SK-N-SH (cell line): ENCODE measurements at regions not wholly inside any gene's neighbourhood (a gene's known extent, or its start where the extent isn't known, plus 50 kb on each side); places are given as distances from the start of the nearest gene placed in this dataset.

Experiments
- CTCF ChIA-PET: fragments of 300-600, 350-600 bp; formaldehyde crosslinking; extraction: SDS; loops from one replicate; lab custom pipeline; 2021; lab: Yijun Ruan, JAX
- POLR2A ChIA-PET: fragments of 350-600 bp; sonication (Branson Sonifier 250); formaldehyde crosslinking; extraction: SDS; loops from one replicate; lab custom pipeline; 2020; ENCODE audit warnings: antibody characterized with exemption, inconsistent platforms; lab: Yijun Ruan, JAX
- DNase-seq: peaks from one replicate; pipeline ENCODE4 v3.0.0; 2012
- H2AFZ ChIP-seq: fragments of 200-600 bp; sonication (generic); 2 replicates; pipeline ENCODE4 v1.8.1; 2016; ENCODE audit warnings: antibody characterized with exemption, mild to moderate bottlenecking, low read depth
- H3F3A ChIP-seq: fragments of 200-600 bp; sonication (generic); replicated peaks from 2 replicates; pipeline ENCODE3; 2016; ENCODE audit warnings: antibody characterized with exemption, mild to moderate bottlenecking; ENCODE audit not compliant: insufficient read depth
- H3K27ac ChIP-seq, 2 experiments: fragments of 200-500 bp in 1 of 2; fragments of 200-600 bp in 1 of 2; sonication (Bioruptor generic) in 1 of 2; sonication (generic), shearing (Covaris generic) in 1 of 2; 2 replicates each; pipeline versions ENCODE4 v1.5.1 to v1.6.1; 2014 to 2016; ENCODE audit warnings: low read depth in 2 of 2, inconsistent platforms in 1 of 2, low read length in 1 of 2, mild to moderate bottlenecking in 1 of 2, mixed read lengths in 1 of 2
- H3K27me3 ChIP-seq: fragments of 200-600 bp; sonication (generic), shearing (Covaris generic); 2 replicates; pipeline ENCODE4 v1.6.1; 2016; ENCODE audit warnings: mixed run types; ENCODE audit not compliant: insufficient read depth
- H3K36me3 ChIP-seq, 2 experiments: fragments of 200-500 bp in 1 of 2; fragments of 200-600 bp in 1 of 2; sonication (Bioruptor generic) in 1 of 2; sonication (generic) in 1 of 2; replicated peaks in 1 of 2; 2 replicates each; pipeline versions ENCODE3 to v1.5.1; 2014 to 2016; ENCODE audit warnings: low read length in 1 of 2, mild to moderate bottlenecking in 1 of 2; ENCODE audit not compliant: insufficient read depth in 2 of 2, control insufficient read depth in 1 of 2
- H3K4me1 ChIP-seq, 2 experiments: fragments of 200-500 bp in 1 of 2; fragments of 200-600 bp in 1 of 2; sonication (Bioruptor generic) in 1 of 2; sonication (generic), shearing (Covaris generic) in 1 of 2; 2 replicates each; pipeline versions ENCODE4 v1.5.1 to v1.6.1; 2014 to 2016; ENCODE audit warnings: low read depth in 1 of 2, low read length in 1 of 2, mixed run types in 1 of 2; ENCODE audit not compliant: insufficient read depth in 2 of 2, control insufficient read depth in 1 of 2
- H3K4me2 ChIP-seq: fragments of 200-600 bp; sonication (generic), shearing (Covaris generic); 2 replicates; pipeline ENCODE4 v1.6.1; 2017; ENCODE audit warnings: mixed run types
- H3K4me3 ChIP-seq, 2 experiments: fragments of 200-500 bp in 1 of 2; fragments of 200-600 bp in 1 of 2; sonication (Bioruptor generic) in 1 of 2; sonication (generic), shearing (Covaris generic) in 1 of 2; 2 replicates each; pipeline versions ENCODE4 v1.5.1 to v1.8.1; 2014 to 2016; ENCODE audit warnings: low read depth in 2 of 2, inconsistent platforms in 1 of 2, low read length in 1 of 2, mild to moderate bottlenecking in 1 of 2, mixed read lengths in 1 of 2, moderate library complexity in 1 of 2
- H3K79me2 ChIP-seq: fragments of 200-600 bp; sonication (generic); 2 replicates; pipeline ENCODE4 v1.8.1; 2017; ENCODE audit warnings: mild to moderate bottlenecking; ENCODE audit not compliant: insufficient read depth
- H3K9ac ChIP-seq: fragments of 200-600 bp; sonication (generic); 2 replicates; pipeline ENCODE4 v1.6.1; 2017; ENCODE audit warnings: mixed run types
- H3K9me2 ChIP-seq: fragments of 200-600 bp; sonication (generic); 2 replicates; pipeline ENCODE4 v1.6.1; 2017; ENCODE audit warnings: mixed run types
- H3K9me3 ChIP-seq: fragments of 200-600 bp; sonication (generic); 2 replicates; pipeline ENCODE4 v1.6.1; 2017; ENCODE audit warnings: mixed run types, mild to moderate bottlenecking, moderate library complexity
- H4K20me1 ChIP-seq: fragments of 200-600 bp; sonication (generic); 2 replicates; pipeline ENCODE4 v1.6.1; 2017; ENCODE audit warnings: mild to moderate bottlenecking, mixed run types; ENCODE audit not compliant: insufficient read depth
- ELF1 ChIP-seq: IDR thresholded peaks from 2 replicates; pipeline ENCODE4 v1.4.0; 2012
- EP300 ChIP-seq, 2 experiments: IDR thresholded peaks; 2 replicates each; pipeline versions ENCODE4 v1.4.0 to v1.6.1; 2012; ENCODE audit warnings: borderline replicate concordance in 1 of 2, low read depth in 1 of 2, low read length in 1 of 2
- EZH2phosphoT487 ChIP-seq: fragments of 200-600 bp; sonication (generic); IDR thresholded peaks from 2 replicates; pipeline ENCODE4 v1.6.1; 2017; ENCODE audit warnings: low read depth, mixed run types, mild to moderate bottlenecking, antibody characterized with exemption, moderate library complexity, borderline replicate concordance
- FOSL2 ChIP-seq: IDR thresholded peaks from 2 replicates; pipeline ENCODE4 v1.4.0; 2012; ENCODE audit warnings: low read depth, mild to moderate bottlenecking, moderate library complexity, borderline replicate concordance
- GATA2 ChIP-seq: sonication (generic); formaldehyde crosslinking; IDR thresholded peaks from 2 replicates; pipeline ENCODE4 v1.5.0; 2020; ENCODE audit warnings: mild to moderate bottlenecking, missing genetic modification reagents
- JUND ChIP-seq: IDR thresholded peaks from 2 replicates; pipeline ENCODE4 v1.4.0; 2012
- MEF2A ChIP-seq: IDR thresholded peaks from 2 replicates; pipeline ENCODE4 v1.4.0; 2012; ENCODE audit warnings: low read depth, borderline replicate concordance
- NFIC ChIP-seq: IDR thresholded peaks from 2 replicates; pipeline ENCODE4 v1.4.0; 2012; ENCODE audit warnings: borderline replicate concordance
- POLR2AphosphoS5 ChIP-seq: IDR thresholded peaks from 2 replicates; pipeline ENCODE4 v1.6.1; 2012; ENCODE audit warnings: low read depth, low read length
- RCOR1 ChIP-seq: fragments of 150-350 bp; IDR thresholded peaks from 2 replicates; pipeline ENCODE4 v1.6.1; 2017; ENCODE audit warnings: antibody characterized with exemption, low read length
- REST ChIP-seq: IDR thresholded peaks from 2 replicates; pipeline ENCODE4 v1.6.1; 2012; ENCODE audit warnings: mild to moderate bottlenecking, low read depth, low read length, moderate library complexity
- RFX5 ChIP-seq: IDR thresholded peaks from 2 replicates; pipeline ENCODE4 v1.6.1; 2012; ENCODE audit warnings: mild to moderate bottlenecking, improper control_type of control experiment, low read length
- SIN3A ChIP-seq: IDR thresholded peaks from 2 replicates; pipeline ENCODE4 v1.6.1; 2012; ENCODE audit warnings: low read depth, mild to moderate bottlenecking, low read length, moderate library complexity, borderline replicate concordance
- TAF1 ChIP-seq: IDR thresholded peaks from 2 replicates; pipeline ENCODE4 v1.6.1; 2012; ENCODE audit warnings: low read depth, mild to moderate bottlenecking, low read length, moderate library complexity, borderline replicate concordance
- YY1 ChIP-seq: IDR thresholded peaks from 2 replicates; pipeline ENCODE4 v1.4.0; 2012; ENCODE audit warnings: low read depth, mild to moderate bottlenecking
- WGBS: methylation state at CpG from one replicate; pipeline ENCODE4 v1.1.6; 2017; ENCODE audit warnings: low lambda C conversion rate; 5-methylcytosine and 5-hydroxymethylcytosine counted together
- TF ChIP-seq, protein P1 (sequence below): IDR thresholded peaks from 2 replicates; pipeline ENCODE4 v1.4.0; 2012; ENCODE audit warnings: low read depth
- TF ChIP-seq, protein P2 (sequence below): fragments of 200-600 bp; sonication (generic); IDR thresholded peaks from 2 replicates; pipeline ENCODE4 v1.6.1; 2017; ENCODE audit warnings: antibody characterized with exemption, mild to moderate bottlenecking, moderate library complexity

DNA sequence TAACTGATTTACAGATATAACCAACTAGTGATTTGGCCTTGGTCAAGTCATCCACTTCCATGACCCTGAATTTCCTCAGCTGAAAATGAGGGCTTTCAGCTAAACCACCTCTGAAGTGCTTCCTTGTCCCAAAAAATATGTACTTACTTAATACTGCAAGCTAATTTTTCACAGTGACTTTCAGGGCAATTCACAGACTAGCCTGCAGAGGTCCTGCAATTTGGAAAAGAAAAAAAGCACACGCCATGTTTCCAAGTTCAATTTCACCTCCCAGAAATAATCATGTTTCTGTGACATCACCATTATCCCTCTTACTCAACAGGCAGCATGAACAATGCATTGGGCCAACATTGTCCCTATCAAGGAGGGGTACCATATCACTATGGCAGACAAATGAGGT is 218.2 kb downstream of the SHOX2 start:
- Histone ChIP-seq H3K4me2 (no peak overlapping the region), H3K9ac (no peak overlapping the region), H3F3A (no peaks in the 10 kb centered on the region), H3K9me3 (no peaks in the 10 kb centered on the region), H3K4me3 (no peak overlapping the region), H4K20me1 (no peaks in the 10 kb centered on the region), H3K27ac (no peak overlapping the region), H3K4me1 (no peaks in the 10 kb centered on the region; a peak in 1 of 4 replicates), H3K79me2 (no peaks in the 10 kb centered on the region), H2AFZ (no peak overlapping the region), H3K9me2 (no peaks in the 10 kb centered on the region), H3K27me3 (no peaks in the 10 kb centered on the region), H3K36me3 (no peaks in the 10 kb centered on the region)
- ChIA-PET CTCF (interaction anchor here (0.8 kb wide), 1 partner anchor 177 kb away, joined by 3 read pairs; no protein-coding TSS in a partner anchor), POLR2A (no interaction called here)
- no peak for DNase-seq
- 93% methylated on average over 1 of the region's 1 CpG for whole genome bisulfite sequencing
- TF ChIP-seq, protein P1, sequence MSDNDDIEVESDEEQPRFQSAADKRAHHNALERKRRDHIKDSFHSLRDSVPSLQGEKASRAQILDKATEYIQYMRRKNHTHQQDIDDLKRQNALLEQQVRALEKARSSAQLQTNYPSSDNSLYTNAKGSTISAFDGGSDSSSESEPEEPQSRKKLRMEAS: no peak
- TF ChIP-seq, protein P2, sequence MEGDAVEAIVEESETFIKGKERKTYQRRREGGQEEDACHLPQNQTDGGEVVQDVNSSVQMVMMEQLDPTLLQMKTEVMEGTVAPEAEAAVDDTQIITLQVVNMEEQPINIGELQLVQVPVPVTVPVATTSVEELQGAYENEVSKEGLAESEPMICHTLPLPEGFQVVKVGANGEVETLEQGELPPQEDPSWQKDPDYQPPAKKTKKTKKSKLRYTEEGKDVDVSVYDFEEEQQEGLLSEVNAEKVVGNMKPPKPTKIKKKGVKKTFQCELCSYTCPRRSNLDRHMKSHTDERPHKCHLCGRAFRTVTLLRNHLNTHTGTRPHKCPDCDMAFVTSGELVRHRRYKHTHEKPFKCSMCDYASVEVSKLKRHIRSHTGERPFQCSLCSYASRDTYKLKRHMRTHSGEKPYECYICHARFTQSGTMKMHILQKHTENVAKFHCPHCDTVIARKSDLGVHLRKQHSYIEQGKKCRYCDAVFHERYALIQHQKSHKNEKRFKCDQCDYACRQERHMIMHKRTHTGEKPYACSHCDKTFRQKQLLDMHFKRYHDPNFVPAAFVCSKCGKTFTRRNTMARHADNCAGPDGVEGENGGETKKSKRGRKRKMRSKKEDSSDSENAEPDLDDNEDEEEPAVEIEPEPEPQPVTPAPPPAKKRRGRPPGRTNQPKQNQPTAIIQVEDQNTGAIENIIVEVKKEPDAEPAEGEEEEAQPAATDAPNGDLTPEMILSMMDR: peak; percentile 16; the same call in 1 of the 2 replicates

DNA sequence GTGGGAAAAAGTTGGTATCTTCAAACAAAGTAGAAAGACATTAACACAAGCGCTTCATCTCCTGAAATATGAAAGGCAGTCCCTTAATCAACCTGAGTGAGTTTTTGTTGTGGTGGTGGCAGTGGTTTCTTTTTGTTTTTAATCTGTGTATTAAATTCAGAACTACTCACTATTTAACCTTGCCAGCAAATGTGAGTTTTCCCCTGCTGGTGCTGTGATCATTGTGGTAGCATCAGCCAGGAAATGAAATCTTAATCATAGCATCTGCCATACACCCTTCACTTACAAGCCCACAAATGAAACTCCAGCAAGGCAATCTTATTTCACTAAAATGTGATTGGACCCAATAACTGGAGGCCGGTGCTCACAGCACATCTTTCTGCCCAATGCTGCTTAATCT is 229.7 kb downstream of the SHOX2 start:
- WGBS: 53% methylated on average over 2 of the region's 2 CpGs
- TF ChIP-seq, protein P1: no peak
- no peak for TF ChIP-seq SIN3A
- no peak for TF ChIP-seq MEF2A
- no peak for TF ChIP-seq RFX5
- no peak for TF ChIP-seq REST
- TF ChIP-seq TAF1: no peak
- no peak for TF ChIP-seq RCOR1
- TF ChIP-seq POLR2AphosphoS5: no peak
- TF ChIP-seq YY1: no peak
- no peak for TF ChIP-seq FOSL2
- no peak for TF ChIP-seq JUND
- no peak for TF ChIP-seq EP300 (IDR thresholded peaks at IDR 0.05; ENCODE audit: borderline replicate concordance in 1 of 2, low read depth in 1 of 2, low read length in 1 of 2)
- no peak for TF ChIP-seq EZH2phosphoT487
- TF ChIP-seq, protein P2: no peak
- TF ChIP-seq NFIC: no peak
- TF ChIP-seq GATA2: no peak
- no peak for TF ChIP-seq ELF1
- no peak overlapping the region for H3K27ac ChIP-seq
- no peak for DNase-seq
- H3K4me2 ChIP-seq: no peak overlapping the region
- H3K4me1 ChIP-seq: peaks cover 0 to 14% of the 10 kb centered on the region in 2 experiments; a peak in 2 of 4 replicates
- H3K79me2 ChIP-seq: no peaks in the 10 kb centered on the region
- no peaks in the 10 kb centered on the region for H3K36me3 ChIP-seq
- H3K4me3 ChIP-seq: no peak overlapping the region
- no peak overlapping the region for H2AFZ ChIP-seq
- no peaks in the 10 kb centered on the region for H3K27me3 ChIP-seq
- CTCF ChIA-PET: interaction anchor here (0.8 kb wide), 1 partner anchor 260 kb away, joined by 3 read pairs; no protein-coding TSS in a partner anchor
- no peaks in the 10 kb centered on the region for H3K9me3 ChIP-seq
- POLR2A ChIA-PET: no interaction called here
- no peaks in the 10 kb centered on the region for H3F3A ChIP-seq
- H3K9ac ChIP-seq: no peak overlapping the region
- H3K9me2 ChIP-seq: no peaks in the 10 kb centered on the region
- no peaks in the 10 kb centered on the region for H4K20me1 ChIP-seq
